GM21723 (cell line): ENCODE measurements at regions not wholly inside any gene's neighbourhood (a gene's known extent, or its start where the extent isn't known, plus 50 kb on each side); places are given as distances from the start of the nearest gene placed in this dataset.
A peak's percentile ranks its signal among the peaks of the same experiment; 100 is the strongest.
"Not testable (repeated sequence)": the region's sequence is repeated elsewhere in the genome, so short reads cannot be mapped to it uniquely, and the experiment has no call there.

Source experiments
- ATAC-seq: cut with Tn5 transposase; IDR thresholded peaks from one replicate; pipeline ENCODE4 v1.9.1; 2021; ENCODE audit warnings: mild to moderate bottlenecking, moderate library complexity; ENCODE audit not compliant: unreplicated experiment

DNA sequence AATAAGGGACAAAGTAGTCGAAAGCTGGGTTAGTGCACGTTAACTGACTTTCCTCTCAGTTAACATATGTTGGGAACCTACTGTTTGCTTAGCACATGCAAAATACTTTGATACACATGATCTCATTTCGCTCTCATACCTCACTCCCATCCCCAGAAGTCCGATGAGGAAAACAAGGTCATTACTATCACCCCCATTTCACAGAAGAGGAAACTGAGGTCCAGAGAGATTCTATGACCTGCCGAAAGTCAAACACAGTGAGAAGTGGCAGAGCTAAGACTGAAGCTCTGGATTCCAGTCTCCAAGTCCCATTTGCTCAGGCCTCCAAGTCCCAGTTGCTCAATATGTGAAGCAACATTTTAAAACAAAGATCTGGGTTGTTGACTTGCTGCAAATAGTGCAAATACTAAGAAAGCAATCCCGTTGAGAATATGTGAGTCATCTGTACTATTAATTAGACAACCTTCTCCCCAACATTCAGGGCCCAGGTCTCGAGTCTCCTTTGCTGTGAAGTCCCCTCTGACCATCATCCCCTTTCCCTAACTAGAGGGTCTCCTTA is 170.6 kb upstream of the PWP1 start:
- no peak for ATAC-seq

DNA sequence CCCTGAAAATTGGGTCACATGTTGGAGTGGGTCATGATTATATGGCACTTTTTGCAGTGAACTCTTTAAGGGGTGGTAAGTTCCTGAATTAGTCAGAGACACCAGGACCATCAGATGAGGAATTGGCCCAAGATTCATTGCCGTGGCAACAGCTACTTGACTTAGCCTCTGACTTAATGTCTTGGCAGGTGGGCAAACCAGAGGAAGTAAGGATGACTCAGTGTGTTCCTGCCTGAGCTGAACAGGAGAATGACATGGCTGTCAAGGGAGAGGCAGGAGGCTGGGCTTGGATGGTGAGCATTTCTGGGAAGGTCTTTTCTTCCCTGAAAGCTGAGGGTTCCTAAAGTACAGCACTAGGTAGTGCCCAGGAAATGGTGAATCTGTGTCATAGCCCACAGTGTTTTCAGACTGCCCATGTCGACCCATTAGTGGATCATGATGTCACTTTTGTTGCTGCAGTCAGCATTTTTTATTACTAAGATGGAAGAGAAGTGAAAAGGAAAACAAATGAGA is 170.1 kb upstream of the PWP1 start:
- ATAC-seq, result no peak

DNA sequence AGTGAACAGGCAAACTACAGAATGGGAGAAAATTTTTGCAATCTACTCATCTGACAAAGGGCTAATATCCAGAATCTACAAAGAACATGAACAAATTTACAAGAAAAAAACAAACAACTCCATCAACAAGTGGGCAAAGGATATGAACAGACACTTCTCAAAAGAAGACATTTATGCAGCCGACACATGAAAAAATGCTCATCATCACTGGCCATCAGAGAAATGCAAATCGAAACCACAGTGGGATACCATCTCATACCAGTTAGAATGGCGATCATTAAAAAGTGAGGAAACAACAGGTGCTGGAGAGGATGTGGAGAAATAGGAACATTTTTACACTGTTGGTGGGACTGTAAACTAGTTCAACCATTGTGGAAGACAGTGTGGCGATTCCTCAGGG is 167.8 kb upstream of the PWP1 start:
- ATAC-seq, result not testable (repeated sequence)

DNA sequence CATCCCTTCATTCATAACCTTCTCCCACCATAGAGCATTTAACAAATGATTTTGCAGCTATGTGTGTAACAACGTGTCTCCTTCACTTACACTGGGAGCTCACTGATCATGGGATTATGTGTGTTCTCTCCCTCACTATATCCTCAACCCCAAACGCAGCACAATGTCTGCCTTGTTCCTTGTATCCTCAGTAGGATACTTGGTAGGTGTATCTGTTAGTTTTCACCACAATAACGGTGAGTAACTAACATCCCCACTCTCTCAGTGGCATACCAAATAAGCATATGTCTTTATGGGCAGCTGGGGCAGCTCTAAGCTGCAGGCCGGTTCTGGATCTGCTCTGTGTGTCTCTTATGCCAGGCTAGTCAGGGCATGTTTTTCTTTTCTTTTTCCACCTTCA is 166.7 kb upstream of the PWP1 start:
- ATAC-seq, result no peak

DNA sequence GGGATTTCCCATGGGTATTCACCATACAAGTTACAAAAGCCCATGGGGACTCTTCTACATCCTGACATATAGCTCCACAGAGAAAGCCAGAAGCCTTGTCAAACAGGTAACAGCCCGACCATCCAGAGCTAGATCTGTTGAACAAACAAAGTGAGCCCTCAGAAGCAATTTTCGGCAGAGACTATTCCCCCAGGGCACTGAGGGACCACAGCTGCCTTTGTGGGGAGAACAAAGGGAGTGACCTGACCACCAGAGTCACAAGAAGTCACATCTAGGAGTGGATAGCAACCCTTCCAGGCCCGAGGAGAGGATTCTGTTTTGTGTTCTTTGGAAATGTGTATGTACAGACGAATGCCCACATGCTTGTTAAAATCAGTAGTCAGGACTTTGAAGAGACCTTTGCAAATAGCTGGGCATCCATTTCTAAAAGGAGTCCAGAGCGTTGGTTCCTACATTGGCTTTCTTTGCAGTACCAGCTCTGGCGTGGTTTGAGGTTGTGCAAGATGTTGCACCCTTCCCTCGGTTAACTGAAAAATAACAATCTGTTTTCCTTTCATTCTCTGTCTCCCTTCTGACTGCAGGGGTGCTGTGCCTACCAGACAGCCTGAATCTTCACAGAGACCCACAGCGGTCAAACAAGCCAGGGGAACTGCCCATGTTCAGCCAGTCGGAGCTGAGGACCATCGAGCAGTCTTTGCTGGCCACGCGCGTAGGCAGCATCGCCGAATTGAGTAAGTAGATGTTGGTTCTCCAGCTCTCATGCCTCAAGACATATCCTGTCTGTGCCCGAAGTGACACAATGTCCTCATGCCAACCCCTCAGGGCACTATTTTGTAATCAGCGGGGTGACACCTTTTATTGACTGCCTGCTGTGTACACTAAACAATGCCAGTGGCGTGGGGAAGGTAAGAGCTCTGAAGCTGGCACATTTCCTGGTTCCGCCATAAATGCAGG is 165.4 kb upstream of the PWP1 start:
- ATAC-seq, result no peak

DNA sequence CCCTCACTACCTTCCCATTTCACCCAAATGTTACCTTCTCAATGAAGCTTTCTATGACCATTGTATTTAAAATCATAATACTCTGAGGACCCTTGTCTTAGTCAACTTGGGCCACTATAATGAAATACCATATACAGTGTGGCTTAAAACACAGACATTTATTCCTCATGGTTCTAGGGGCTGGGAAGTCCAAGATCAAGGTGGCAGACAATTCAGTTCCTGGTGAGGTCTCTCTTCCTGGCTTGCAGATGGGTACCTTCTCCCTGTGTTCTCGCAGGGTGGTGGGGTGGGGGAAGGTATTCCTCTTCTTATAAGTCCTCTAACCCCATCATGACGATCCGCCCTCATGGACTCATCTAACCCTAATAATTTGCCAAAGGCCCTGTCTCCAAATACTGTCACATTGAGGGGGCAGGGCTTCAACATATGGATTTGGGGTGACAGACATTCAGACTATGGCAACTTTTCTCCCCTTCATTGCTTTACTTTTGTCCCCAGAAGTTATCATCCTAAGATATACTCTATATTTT is 163.7 kb upstream of the PWP1 start:
- ATAC-seq, result no peak

DNA sequence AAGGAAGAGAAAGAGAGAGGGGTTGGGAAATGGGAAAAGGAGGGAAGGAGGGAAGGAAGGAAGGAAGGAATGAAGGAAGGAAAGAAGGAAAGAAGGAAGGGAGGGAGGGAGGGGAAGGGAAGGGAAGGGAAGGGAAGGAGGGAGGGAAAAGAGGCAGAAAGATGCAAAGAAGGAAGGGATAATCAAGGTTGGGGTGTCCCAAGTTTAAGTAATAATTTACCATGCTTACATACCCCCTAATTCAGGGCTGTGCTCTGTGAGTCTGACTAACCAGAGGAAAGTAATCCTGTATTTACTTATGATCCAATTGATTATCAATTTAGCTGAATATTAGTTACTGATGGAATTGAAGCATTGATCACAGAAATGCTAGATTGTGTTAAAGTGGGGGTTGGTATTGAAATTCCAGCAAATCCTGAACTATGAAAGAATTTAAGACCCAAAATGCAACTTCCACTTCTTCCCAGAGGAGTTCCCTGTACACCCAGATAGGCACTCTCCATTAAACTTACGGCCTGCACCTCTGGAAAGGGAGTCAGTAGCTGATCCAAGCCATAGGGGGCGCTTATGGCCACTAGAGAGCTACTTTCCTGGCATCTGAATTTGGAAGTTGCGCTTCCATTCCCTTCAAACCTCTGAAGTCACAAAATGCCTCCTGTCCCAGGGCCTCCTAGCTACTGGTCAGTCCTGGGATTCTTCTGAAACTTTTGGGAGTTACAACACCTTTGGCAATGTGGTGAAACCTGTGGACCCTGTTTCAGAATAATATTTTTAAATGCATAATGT is 162.7 kb upstream of the PWP1 start:
- ATAC-seq, result no peak

DNA sequence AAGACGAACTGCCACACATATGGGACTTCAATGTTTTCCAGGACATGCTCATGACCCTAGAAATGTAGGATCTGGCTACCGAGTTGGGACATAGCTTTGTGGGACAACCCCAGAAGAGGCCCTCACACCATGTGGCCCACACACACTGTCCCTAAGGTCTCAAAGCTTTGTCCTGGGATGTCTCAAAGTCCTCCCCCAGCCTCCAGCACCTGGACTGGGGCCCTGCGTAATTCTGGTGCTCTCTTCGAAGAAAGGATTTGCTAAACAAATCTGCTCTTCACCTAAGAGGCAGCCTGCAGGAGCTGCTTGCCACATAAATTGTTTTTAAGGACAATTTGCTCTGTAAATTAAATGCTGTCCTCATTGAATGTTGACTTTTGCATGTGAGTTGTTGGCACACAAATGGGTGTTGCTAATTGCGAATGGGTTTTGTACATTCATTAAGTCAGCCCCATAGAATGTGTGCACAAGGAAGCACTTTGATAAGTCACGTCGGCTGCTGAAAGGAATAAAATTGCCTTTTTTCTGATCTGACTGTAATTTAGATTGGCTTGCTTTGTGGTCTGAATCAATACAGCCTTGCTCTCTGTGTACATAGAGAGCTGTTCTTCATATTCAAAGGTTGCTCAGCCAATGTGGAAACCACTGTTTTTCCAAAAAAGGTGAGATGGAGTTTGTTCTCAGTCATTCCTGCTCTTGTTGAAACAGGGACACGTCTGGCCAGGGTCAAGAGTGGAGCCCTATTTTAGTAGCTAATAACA is 161.6 kb upstream of the PWP1 start:
- ATAC-seq, result no peak

DNA sequence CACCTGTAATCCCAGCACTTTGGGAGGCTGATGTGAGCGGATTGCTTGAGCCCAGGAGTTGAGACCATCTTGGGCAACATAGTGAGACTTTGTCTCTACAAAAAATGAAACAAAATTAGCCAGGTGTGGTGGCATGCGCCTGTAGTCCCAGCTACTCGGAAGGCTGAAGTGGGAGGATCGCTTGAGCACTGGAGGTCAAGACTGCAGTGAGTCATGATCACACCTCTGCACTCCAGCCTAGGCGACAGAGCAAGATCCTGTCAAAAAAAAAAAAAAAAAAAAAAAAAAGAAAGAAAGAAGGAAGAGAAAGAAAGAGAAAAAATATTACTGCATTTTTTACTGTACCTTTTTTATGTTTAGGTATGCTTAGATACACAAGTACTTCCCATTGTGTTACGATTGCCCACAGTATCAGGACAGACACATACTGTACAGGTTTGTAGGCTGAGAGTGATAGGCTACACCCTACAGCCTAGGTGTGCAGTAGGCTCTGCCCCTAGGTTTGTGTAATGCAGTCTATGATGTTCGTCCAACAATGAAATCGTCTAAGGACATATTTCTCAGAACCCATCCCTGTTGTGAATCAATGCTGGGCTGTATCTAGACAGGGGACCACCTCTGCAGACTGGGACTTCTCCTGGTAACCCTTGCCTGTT is 160.4 kb upstream of the PWP1 start:
- ATAC-seq, result no peak

DNA sequence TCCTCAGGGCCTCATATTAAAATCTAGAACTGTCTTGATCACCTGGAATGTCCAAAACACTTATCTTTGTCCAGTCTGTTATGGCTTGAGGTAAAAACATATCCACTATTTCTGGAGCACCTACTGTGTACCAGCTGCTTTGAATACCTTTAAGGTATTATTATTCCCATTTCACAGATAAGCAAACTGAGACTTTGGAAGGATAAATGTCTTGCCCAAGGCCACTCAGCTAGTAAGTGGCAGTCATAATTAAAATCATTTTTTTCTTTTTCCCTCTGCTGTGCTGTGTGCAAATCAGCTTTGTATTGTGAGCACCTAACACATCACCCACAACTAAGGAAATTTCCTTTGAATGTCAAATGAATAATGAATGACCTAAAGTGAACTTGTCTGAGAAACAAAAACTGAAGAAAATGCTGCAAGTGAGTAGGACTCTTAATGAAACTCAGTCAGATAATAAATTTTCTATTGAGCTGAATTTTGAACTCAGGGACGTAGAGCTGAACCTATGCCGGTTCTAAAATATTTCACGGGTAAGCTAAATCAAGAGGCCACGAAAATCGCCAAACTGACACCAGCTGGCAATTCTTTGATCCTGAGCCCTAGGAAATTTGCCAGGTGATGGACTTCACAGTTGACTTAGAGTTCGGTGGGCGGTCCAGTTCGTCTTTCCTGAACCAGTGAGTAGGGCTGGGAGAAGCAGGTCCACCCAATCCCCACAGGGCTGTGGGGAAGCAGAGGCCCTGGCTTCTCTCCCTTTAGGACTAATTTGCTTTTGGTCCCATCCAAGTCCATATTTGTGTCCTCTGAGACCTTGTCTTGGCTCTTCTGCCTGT is 159.7 kb upstream of the PWP1 start:
- ATAC-seq, result no peak

DNA sequence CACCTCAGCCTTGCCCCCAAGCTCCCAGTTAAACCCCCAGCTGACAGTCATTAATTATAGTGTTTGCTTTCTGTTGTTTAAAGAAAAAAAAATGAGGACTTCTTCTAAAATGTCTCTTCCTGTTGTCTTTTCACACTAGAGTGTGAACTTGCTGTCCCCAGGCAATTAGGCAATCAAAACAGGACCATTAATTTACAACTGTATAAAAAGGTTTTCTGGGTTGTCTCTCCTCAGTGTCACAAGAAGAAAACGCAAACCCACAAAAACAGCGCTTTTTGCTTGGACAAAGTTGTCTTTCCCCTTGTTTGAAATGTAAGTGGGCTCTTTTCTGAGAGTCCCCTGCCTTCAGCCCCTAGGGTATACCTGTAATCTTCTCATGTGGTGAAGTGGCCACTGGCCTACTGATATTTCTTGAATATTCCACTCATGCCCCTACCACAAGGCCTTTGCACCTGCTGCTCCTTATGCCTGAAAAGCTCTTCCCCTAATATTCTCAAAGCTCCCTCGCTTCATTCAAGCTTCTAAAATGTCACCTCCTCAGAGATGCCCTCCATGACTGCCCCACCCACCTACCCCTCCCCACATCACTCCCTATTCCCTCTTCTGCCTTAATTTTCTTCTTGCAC is 158.9 kb upstream of the PWP1 start:
- ATAC-seq, result no peak

DNA sequence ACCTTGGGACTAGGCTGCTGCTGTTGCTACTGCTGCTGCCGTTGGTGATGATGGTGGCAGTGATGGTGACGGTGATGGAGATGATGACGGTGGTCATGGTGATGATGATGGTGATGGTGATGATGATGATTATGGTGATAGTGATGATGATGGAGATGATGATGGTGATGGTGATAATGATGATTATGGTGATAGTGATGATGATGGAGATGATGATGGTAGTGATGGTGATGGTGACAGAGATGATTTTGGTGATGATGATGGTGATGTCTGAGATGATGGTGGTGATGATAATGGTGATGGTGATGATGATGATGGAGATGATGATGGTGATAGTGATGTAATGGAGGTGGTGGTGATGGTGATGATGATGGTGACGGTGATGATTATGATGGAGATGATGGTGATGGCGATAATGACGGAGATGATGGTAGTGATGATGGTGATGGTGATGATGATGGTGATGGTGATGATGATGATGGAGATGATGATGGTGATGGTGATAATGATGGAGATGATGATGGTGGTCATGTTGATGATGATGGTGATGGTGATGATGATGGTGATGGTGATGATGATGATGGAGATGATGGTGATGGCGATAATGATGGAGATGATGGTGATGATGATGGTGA is 156.8 kb upstream of the PWP1 start:
- ATAC-seq, result no peak

DNA sequence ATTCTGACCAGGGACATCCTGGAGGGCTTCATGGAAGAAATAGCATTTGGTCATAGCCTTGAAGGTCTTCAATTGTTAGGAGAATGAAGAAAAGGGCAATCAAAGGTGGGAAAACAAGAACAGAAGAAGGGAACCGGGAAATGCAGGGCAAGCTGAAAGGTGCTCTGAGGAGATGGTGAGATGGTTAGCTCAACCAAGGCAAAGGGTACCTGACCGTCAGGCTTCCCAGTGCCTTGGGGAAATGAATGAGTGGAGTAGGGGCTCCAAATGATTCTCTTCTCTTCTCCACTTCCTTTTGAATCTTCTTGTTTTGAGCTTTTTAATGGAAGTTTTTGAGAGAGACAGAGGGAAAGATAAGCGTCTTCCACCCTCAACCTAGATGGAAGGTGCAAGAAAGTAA is 155.6 kb upstream of the PWP1 start:
- no peak for ATAC-seq

DNA sequence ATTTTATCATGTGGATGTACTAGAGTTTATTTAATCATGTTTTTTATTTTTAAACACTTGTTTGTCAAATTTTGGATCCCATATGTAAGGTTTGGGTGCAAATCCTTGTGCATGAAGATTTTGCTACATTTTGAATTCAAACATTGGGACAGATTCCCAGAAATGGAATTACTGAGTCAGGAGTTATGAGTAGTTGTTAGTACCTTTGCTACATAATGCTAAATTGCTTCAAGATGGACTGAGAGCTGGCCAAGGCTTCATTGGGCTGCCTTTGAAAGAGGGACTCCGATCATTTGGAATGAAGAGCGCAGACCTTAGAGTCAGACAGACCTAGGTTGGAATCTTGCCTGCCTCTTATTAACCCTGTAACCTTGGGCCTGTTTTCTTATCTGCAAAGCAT is 154.9 kb upstream of the PWP1 start:
- no peak for ATAC-seq

DNA sequence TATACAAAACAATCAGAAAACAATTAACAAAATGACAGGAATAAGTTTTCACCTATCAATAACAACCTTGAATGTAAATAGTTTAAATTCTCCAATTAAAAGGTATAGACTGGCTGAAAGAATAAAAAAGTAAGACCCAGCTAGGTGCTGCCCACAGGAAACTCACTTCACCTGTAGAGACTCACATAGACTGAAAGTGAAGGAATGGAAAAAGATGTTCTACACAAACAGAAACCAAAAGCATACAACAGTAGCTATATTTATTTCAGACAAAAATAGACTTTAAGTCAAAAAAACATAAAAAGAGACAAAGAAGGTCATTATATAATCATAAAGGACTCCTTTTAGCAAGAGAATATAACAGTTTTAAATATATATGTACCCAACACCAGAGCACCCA is 152.4 kb upstream of the PWP1 start:
- ATAC-seq, result peak; percentile 93

DNA sequence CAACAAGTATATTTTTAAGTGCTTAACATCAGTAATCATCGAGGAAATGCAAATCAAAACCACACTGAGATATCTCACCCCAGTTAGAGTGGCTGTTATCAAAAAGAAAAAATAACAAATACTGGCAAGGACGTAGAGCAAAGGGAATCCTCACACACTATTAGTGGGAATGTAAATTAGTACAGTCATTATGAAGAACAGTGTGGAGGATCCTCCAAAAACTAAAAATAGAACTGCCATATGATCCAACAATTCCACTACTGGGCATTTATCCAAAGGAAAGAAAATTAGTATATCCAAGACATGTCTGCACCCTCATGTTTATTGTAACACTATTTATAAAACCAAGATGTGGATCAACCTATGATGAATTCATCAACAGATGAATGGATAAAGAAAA is 149.0 kb upstream of the PWP1 start:
- no peak for ATAC-seq

DNA sequence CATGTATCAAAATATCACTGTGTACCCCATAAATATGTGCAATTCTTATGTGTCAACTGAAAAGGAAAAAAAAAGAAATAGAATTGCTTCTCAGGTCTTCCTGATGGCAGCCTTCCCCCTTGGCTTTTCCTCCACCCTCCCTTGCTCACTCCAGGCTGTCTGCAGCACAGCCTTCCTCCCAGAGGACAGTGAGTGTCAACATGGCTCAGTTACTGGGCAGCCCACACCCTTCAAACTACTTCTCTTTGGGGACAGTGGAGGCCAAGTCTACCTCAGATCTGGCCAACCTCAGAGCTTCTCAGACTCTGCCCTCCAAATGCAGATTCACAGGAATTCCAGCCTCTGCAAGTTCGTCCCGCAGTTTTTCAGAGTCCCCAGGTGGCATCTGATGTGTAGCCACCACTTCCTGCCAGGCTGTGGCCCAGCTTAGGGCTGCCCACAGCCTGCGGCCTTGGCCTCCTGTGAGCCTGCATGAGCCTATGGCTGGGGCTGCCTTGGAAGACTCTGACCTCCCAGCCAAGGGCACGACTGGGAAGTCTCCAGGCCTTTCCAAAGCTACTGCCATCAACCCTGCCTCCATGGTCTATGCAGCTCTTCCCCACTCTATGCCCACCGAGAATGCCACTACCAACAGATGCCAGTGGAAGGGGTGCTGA is 148.0 kb upstream of the PWP1 start:
- no peak for ATAC-seq
